ENCODE measurements at regions not wholly inside any gene's neighbourhood (a gene's known extent, or its start where the extent isn't known, plus 50 kb on each side); places are given as distances from the start of the nearest gene placed in this dataset.

GRCh38 chr5:17114233-17114632, 103.2 kb upstream of the BASP1 start:
- ATAC-seq: no peak

More at GRCh38 chr5:17114233-17114632, 103.2 kb upstream of the BASP1 start:
- no peak overlapping the region for H3K27ac ChIP-seq (ENCODE audit: low read depth, low read length)
- H3K79me2 ChIP-seq (ENCODE audit: insufficient read depth, low read length): no peaks in the 10 kb centered on the region
- no peak for DNase-seq (ENCODE audit: low read depth, low spot score)
- H3K27me3 ChIP-seq (ENCODE audit: insufficient read depth, low read length): no peaks in the 10 kb centered on the region
- TF ChIP-seq JUND (IDR thresholded peaks at IDR 0.05) (no peak), EZH2phosphoT487 (IDR thresholded peaks at IDR 0.05; ENCODE audit: borderline replicate concordance) (no peak), CBX3 (IDR thresholded peaks at IDR 0.05; ENCODE audit: low read depth) (no peak), POLR2A (IDR thresholded peaks at IDR 0.05; ENCODE audit: borderline replicate concordance, extremely low read depth, insufficient read depth, insufficient read length) (no peak), RAD21 (IDR thresholded peaks at IDR 0.05; ENCODE audit: low read depth) (no peak), ATF3 (IDR thresholded peaks at IDR 0.05) (no peak), SP1 (IDR thresholded peaks at IDR 0.05; ENCODE audit: low read depth) (no peak), REST (IDR thresholded peaks at IDR 0.05; ENCODE audit: low read depth) (no peak), POLR2AphosphoS5 (IDR thresholded peaks at IDR 0.05; ENCODE audit: low read depth, low read length) (no peak), EZH2 (IDR thresholded peaks at IDR 0.05) (no peak), CEBPB (IDR thresholded peaks at IDR 0.05; ENCODE audit: low read depth) (no peak), EGR1 (IDR thresholded peaks at IDR 0.05; ENCODE audit: low read depth) (no peak), ZFX (IDR thresholded peaks at IDR 0.05) (no peak), YY1 (IDR thresholded peaks at IDR 0.05; ENCODE audit: extremely low read depth, insufficient replicate concordance, low read depth, low read length) (no peak), ELF1 (IDR thresholded peaks at IDR 0.05; ENCODE audit: borderline replicate concordance, low read depth) (no peak), SIN3A (IDR thresholded peaks at IDR 0.05; ENCODE audit: low read depth) (no peak)
- peaks cover 9 to 14% of the 10 kb centered on the region in 2 experiments; a peak in 3 of 4 replicates for H3K4me1 ChIP-seq (ENCODE audit: control insufficient read depth in 1 of 2, insufficient read depth in 2 of 2, low read length in 2 of 2)
- H3K9me2 ChIP-seq (ENCODE audit: insufficient read depth): no peaks in the 10 kb centered on the region
- intact Hi-C loops (cut with micrococcal nuclease): no loop called here
- RAD21 ChIA-PET (ENCODE audit: low non-redundant PET in 1 of 2, low total read pairs in 2 of 2, uncharacterized antibody in 2 of 2, unreplicated experiment in 2 of 2): no interaction called here
- H3K36me3 ChIP-seq (ENCODE audit: control insufficient read depth in 1 of 2, insufficient read depth in 2 of 2, low read length in 2 of 2): no peaks in the 10 kb centered on the region
- no peaks in the 10 kb centered on the region for H4K20me1 ChIP-seq (ENCODE audit: insufficient read depth)
- CTCF ChIA-PET: no interaction called here
- POLR2A ChIA-PET: no interaction called here
- H3K9ac ChIP-seq (ENCODE audit: low read length): no peak overlapping the region
- H2AFZ ChIP-seq (ENCODE audit: low read depth, low read length, poor library complexity, severe bottlenecking): no peak overlapping the region
- no peak overlapping the region for H3K4me2 ChIP-seq (ENCODE audit: low read length)
- no peak overlapping the region for H3K4me3 ChIP-seq (replicated peaks in 1 of 2; ENCODE audit: low read depth in 1 of 2, low read length in 2 of 2)
- H3K9me3 ChIP-seq (ENCODE audit: control insufficient read depth in 1 of 2, insufficient read depth in 1 of 2, low read depth in 1 of 2, low read length in 2 of 2): no peaks in the 10 kb centered on the region
- BruUV-seq (replicated peaks): no TSS peak
